Naive thymus-derived CD8-positive, alpha-beta T cell (primary cell): ENCODE measurements at regions not wholly inside any gene's neighbourhood (a gene's known extent, or its start where the extent isn't known, plus 50 kb on each side); places are given as distances from the start of the nearest gene placed in this dataset.

Experiments
- ATAC-seq, 2 donors: fragments of 150-1000 bp; cut with Tn5 transposase in 1 of 2; sonication (Bioruptor Pico), chemical (Tn5 transposase) in 1 of 2; 1 replicate in 1 of 2; 2 replicates in 1 of 2; pipeline ENCODE4 v1.10.0; 2021; ENCODE audit warnings: mild to moderate bottlenecking in 2 of 2, moderate library complexity in 2 of 2
- POLR2A ChIA-PET: fragments of 350-600 bp; sonication (Branson Sonifier 250); formaldehyde crosslinking; loops from one replicate; lab custom pipeline; 2021; ENCODE audit warnings: antibody characterized with exemption; lab: Charles Lee
- DNase-seq, 10 donors: peaks; one replicate each; pipeline versions ENCODE4 v3.0.0 to v3.0.0-alpha.2; 2020 to 2022
- H3K27ac Mint-ChIP-seq, 10 donors: one replicate each; pipeline ENCODE4 v1.8.0; 2020 to 2022; ENCODE audit warnings: mild to moderate bottlenecking in 10 of 10, mixed read lengths in 10 of 10, moderate library complexity in 4 of 10, inconsistent platforms in 1 of 10
- H3K27me3 Mint-ChIP-seq, 5 donors: one replicate each; pipeline ENCODE4 v1.8.0; 2021 to 2022; ENCODE audit warnings: mixed read lengths in 5 of 5
- H3K36me3 Mint-ChIP-seq, 3 donors: one replicate each; pipeline ENCODE4 v1.8.0; 2020 to 2022; ENCODE audit warnings: mixed read lengths in 3 of 3, mild to moderate bottlenecking in 2 of 3, inconsistent platforms in 1 of 3
- H3K4me1 Mint-ChIP-seq, 4 donors: one replicate each; pipeline ENCODE4 v1.8.0; 2021 to 2022; ENCODE audit warnings: mixed read lengths in 4 of 4
- H3K4me3 Mint-ChIP-seq, 10 donors: one replicate each; pipeline ENCODE4 v1.8.0; 2020 to 2022; ENCODE audit warnings: mild to moderate bottlenecking in 10 of 10, mixed read lengths in 10 of 10, moderate library complexity in 6 of 10, inconsistent platforms in 1 of 10
- H3K9me3 Mint-ChIP-seq, 9 donors: one replicate each; pipeline ENCODE4 v1.8.0; 2020 to 2022; ENCODE audit warnings: mixed read lengths in 9 of 9, mild to moderate bottlenecking in 3 of 9, inconsistent platforms in 1 of 9, moderate library complexity in 1 of 9

- Mint-ChIP-seq H3K36me3 (no peaks in the 10 kb centered on the region), H3K4me1 (no peaks in the 10 kb centered on the region), H3K4me3 (no peak overlapping the region), H3K9me3 (peaks cover 0 to 36% (median 7%) of the 10 kb centered on the region in 9 donors), H3K27ac (no peak overlapping the region), H3K27me3 (no peaks in the 10 kb centered on the region)
- ATAC-seq = no peak
- POLR2A ChIA-PET = no interaction called here
- DNase-seq = no peak
Observed at GRCh38 chr3:21357241-21357640, 393.8 kb downstream of the ZNF385D start.

- no peak overlapping the region for H3K4me3 Mint-ChIP-seq
- DNase-seq (no peak), ATAC-seq (no peak)
- no peaks in the 10 kb centered on the region for H3K27me3 Mint-ChIP-seq
- no peaks in the 10 kb centered on the region for H3K36me3 Mint-ChIP-seq
- no peak overlapping the region for H3K27ac Mint-ChIP-seq
- POLR2A ChIA-PET = no interaction called here
- H3K9me3 Mint-ChIP-seq = peaks cover 0 to 31% (median 9%) of the 10 kb centered on the region in 9 donors
- H3K4me1 Mint-ChIP-seq = no peaks in the 10 kb centered on the region
Observed at GRCh38 chr3:21356402-21356801, 394.6 kb downstream of the ZNF385D start.

- Mint-ChIP-seq H3K4me1 (no peaks in the 10 kb centered on the region), H3K27ac (no peak overlapping the region), H3K27me3 (no peaks in the 10 kb centered on the region), H3K4me3 (no peak overlapping the region), H3K36me3 (peaks cover 0 to 5% (median 0%) of the 10 kb centered on the region in 3 donors), H3K9me3 (peaks cover 0 to 29% (median 12%) of the 10 kb centered on the region in 9 donors)
- no peak for DNase-seq
- POLR2A ChIA-PET = no interaction called here
- no peak for ATAC-seq
Observed at GRCh38 chr3:21345382-21345976, 405.5 kb downstream of the ZNF385D start.

- Mint-ChIP-seq H3K27me3 (no peaks in the 10 kb centered on the region), H3K27ac (no peak overlapping the region), H3K4me1 (peaks cover 0 to 8% (median 1%) of the 10 kb centered on the region in 4 donors), H3K36me3 (no peaks in the 10 kb centered on the region), H3K9me3 (peaks cover 0 to 26% (median 5%) of the 10 kb centered on the region in 9 donors), H3K4me3 (no peak overlapping the region)
- ATAC-seq (no peak), DNase-seq (no peak)
- POLR2A ChIA-PET = no interaction called here
Observed at GRCh38 chr3:21331857-21332256, 419.2 kb downstream of the ZNF385D start.

GRCh38 chr3:21331321-21331720, 419.7 kb downstream of the ZNF385D start:
- H3K27me3 Mint-ChIP-seq = no peaks in the 10 kb centered on the region
- H3K4me3 Mint-ChIP-seq = no peak overlapping the region
- peaks cover 0 to 8% (median 1%) of the 10 kb centered on the region in 4 donors for H3K4me1 Mint-ChIP-seq
- H3K36me3 Mint-ChIP-seq = no peaks in the 10 kb centered on the region
- no peak for ATAC-seq
- no peak for DNase-seq
- POLR2A ChIA-PET = no interaction called here
- no peak overlapping the region for H3K27ac Mint-ChIP-seq
- peaks cover 0 to 22% (median 5%) of the 10 kb centered on the region in 9 donors for H3K9me3 Mint-ChIP-seq

- ATAC-seq = no peak
- no peak overlapping the region for H3K27ac Mint-ChIP-seq
- H3K4me3 Mint-ChIP-seq = peak overlapping the region in 6 of 10 donors; percentile 11 to 71 (median 28)
- POLR2A ChIA-PET = no interaction called here
- no peaks in the 10 kb centered on the region for H3K27me3 Mint-ChIP-seq
- H3K9me3 Mint-ChIP-seq = peaks cover 0 to 12% (median 2%) of the 10 kb centered on the region in 9 donors
- no peaks in the 10 kb centered on the region for H3K36me3 Mint-ChIP-seq
- no peak for DNase-seq
- peaks cover 0 to 8% (median 1%) of the 10 kb centered on the region in 4 donors for H3K4me1 Mint-ChIP-seq
Observed at GRCh38 chr3:21330293-21330692, 420.7 kb downstream of the ZNF385D start.

GRCh38 chr3:21328711-21329390, 422.2 kb downstream of the ZNF385D start:
- Mint-ChIP-seq H3K27ac (no peak overlapping the region), H3K36me3 (no peaks in the 10 kb centered on the region), H3K9me3 (peaks cover 0 to 11% (median under 1%) of the 10 kb centered on the region in 9 donors), H3K4me1 (peaks cover 0 to 8% (median 1%) of the 10 kb centered on the region in 4 donors), H3K4me3 (no peak overlapping the region), H3K27me3 (no peaks in the 10 kb centered on the region)
- DNase-seq (no peak), ATAC-seq (no peak)
- POLR2A ChIA-PET = no interaction called here

GRCh38 chr3:21326704-21327475, 424.1 kb downstream of the ZNF385D start:
- no peak overlapping the region for H3K4me3 Mint-ChIP-seq
- peaks cover 0 to 8% (median 1%) of the 10 kb centered on the region in 4 donors for H3K4me1 Mint-ChIP-seq
- ATAC-seq (no peak), DNase-seq (no peak)
- no peaks in the 10 kb centered on the region for H3K27me3 Mint-ChIP-seq
- H3K9me3 Mint-ChIP-seq = peaks cover 0 to 11% (median 0%) of the 10 kb centered on the region in 9 donors
- H3K36me3 Mint-ChIP-seq = no peaks in the 10 kb centered on the region
- POLR2A ChIA-PET = no interaction called here
- no peak overlapping the region for H3K27ac Mint-ChIP-seq

- H3K9me3 Mint-ChIP-seq = peaks cover 0 to 15% (median 10%) of the 10 kb centered on the region in 9 donors
- no peaks in the 10 kb centered on the region for H3K36me3 Mint-ChIP-seq
- H3K4me1 Mint-ChIP-seq = no peaks in the 10 kb centered on the region
- no peak for DNase-seq
- ATAC-seq = no peak
- no peak overlapping the region for H3K4me3 Mint-ChIP-seq
- no peaks in the 10 kb centered on the region for H3K27me3 Mint-ChIP-seq
- POLR2A ChIA-PET = no interaction called here
- H3K27ac Mint-ChIP-seq = peak overlapping the region in 1 of 10 donors; percentile 76
Observed at GRCh38 chr3:21314688-21315087, 436.3 kb downstream of the ZNF385D start.

GRCh38 chr3:21310891-21311290, 440.1 kb downstream of the ZNF385D start:
- Mint-ChIP-seq H3K9me3 (peaks cover 5 to 20% (median 8%) of the 10 kb centered on the region in 9 donors), H3K27ac (no peak overlapping the region), H3K4me3 (no peak overlapping the region), H3K36me3 (no peaks in the 10 kb centered on the region), H3K27me3 (no peaks in the 10 kb centered on the region), H3K4me1 (no peaks in the 10 kb centered on the region)
- ATAC-seq = no peak
- DNase-seq = no peak
- POLR2A ChIA-PET = no interaction called here

GRCh38 chr3:21310161-21310560, 440.8 kb downstream of the ZNF385D start:
- peaks cover 0 to 24% (median 12%) of the 10 kb centered on the region in 9 donors for H3K9me3 Mint-ChIP-seq
- no peak overlapping the region for H3K4me3 Mint-ChIP-seq
- no peaks in the 10 kb centered on the region for H3K27me3 Mint-ChIP-seq
- H3K4me1 Mint-ChIP-seq = no peaks in the 10 kb centered on the region
- no peak overlapping the region for H3K27ac Mint-ChIP-seq
- no peaks in the 10 kb centered on the region for H3K36me3 Mint-ChIP-seq
- ATAC-seq (no peak), DNase-seq (no peak)
- POLR2A ChIA-PET = no interaction called here

GRCh38 chr3:21297304-21297703, 453.7 kb downstream of the ZNF385D start:
- Mint-ChIP-seq H3K4me3 (no peak overlapping the region), H3K4me1 (no peaks in the 10 kb centered on the region), H3K36me3 (peaks cover 0 to 2% (median 0%) of the 10 kb centered on the region in 3 donors), H3K9me3 (peaks cover 6 to 35% (median 21%) of the 10 kb centered on the region in 9 donors), H3K27ac (no peak overlapping the region), H3K27me3 (no peaks in the 10 kb centered on the region)
- no peak for DNase-seq
- POLR2A ChIA-PET = no interaction called here
- ATAC-seq = no peak

- H3K4me1 Mint-ChIP-seq = no peaks in the 10 kb centered on the region
- DNase-seq = no peak
- H3K36me3 Mint-ChIP-seq = no peaks in the 10 kb centered on the region
- no peak overlapping the region for H3K27ac Mint-ChIP-seq
- peaks cover 6 to 20% (median 12%) of the 10 kb centered on the region in 9 donors for H3K9me3 Mint-ChIP-seq
- POLR2A ChIA-PET = no interaction called here
- no peaks in the 10 kb centered on the region for H3K27me3 Mint-ChIP-seq
- ATAC-seq = no peak
- H3K4me3 Mint-ChIP-seq = no peak overlapping the region
Observed at GRCh38 chr3:21294768-21295167, 456.2 kb downstream of the ZNF385D start.
